Naive thymus-derived CD4-positive, alpha-beta T cell (primary cell): ENCODE measurements at regions not wholly inside any gene's neighbourhood (a gene's known extent, or its start where the extent isn't known, plus 50 kb on each side); places are given as distances from the start of the nearest gene placed in this dataset.

Source experiments
- ATAC-seq: fragments of 150-1000 bp; cut with Tn5 transposase; 2 replicates; pipeline ENCODE4 v1.10.0; 2021; ENCODE audit warnings: mild to moderate bottlenecking, moderate library complexity
- CTCF ChIA-PET: fragments of 350-600 bp; sonication (Branson Sonifier 250); formaldehyde crosslinking; loops from one replicate; lab custom pipeline; 2021; ENCODE audit warnings: antibody characterized with exemption; lab: Charles Lee
- POLR2A ChIA-PET: fragments of 350-600 bp; sonication (Branson Sonifier 250); formaldehyde crosslinking; loops from one replicate; lab custom pipeline; 2021; ENCODE audit warnings: antibody characterized with exemption, inconsistent platforms; lab: Charles Lee
- DNase-seq, 9 donors: peaks; one replicate each; pipeline versions ENCODE4 v3.0.0 to v3.0.0-alpha.2; 2020 to 2022; ENCODE audit warnings: mixed read lengths in 1 of 9
- H3K27ac ChIP-seq: one replicate; pipeline ENCODE4 v1.7.0; 2013; ENCODE audit warnings: mild to moderate bottlenecking, low read depth, low read length, moderate library complexity
- H3K27me3 ChIP-seq, 2 donors: one replicate each; pipeline ENCODE4 v1.7.0; 2013; ENCODE audit warnings: low read length in 2 of 2, mild to moderate bottlenecking in 2 of 2, moderate library complexity in 2 of 2; ENCODE audit not compliant: control insufficient read depth in 2 of 2, insufficient read depth in 2 of 2
- H3K36me3 ChIP-seq, 3 experiments: 1 replicate in 2 of 3; 2 replicates in 1 of 3; pipeline ENCODE4 v1.7.0; 2013; ENCODE audit warnings: low read length in 3 of 3, mild to moderate bottlenecking in 3 of 3, moderate library complexity in 1 of 3; ENCODE audit not compliant: insufficient read depth in 3 of 3, control insufficient read depth in 2 of 3
- H3K4me1 ChIP-seq, 2 donors: one replicate each; pipeline ENCODE4 v1.7.0; 2013; ENCODE audit warnings: low read length in 2 of 2, mild to moderate bottlenecking in 2 of 2, moderate library complexity in 1 of 2; ENCODE audit not compliant: control insufficient read depth in 2 of 2, insufficient read depth in 2 of 2
- H3K4me3 ChIP-seq: 2 replicates; pipeline ENCODE4 v1.7.0; 2013; ENCODE audit warnings: mild to moderate bottlenecking, low read length
- H3K9me3 ChIP-seq, 3 experiments: 1 replicate in 2 of 3; 2 replicates in 1 of 3; pipeline ENCODE4 v1.7.0; 2013; ENCODE audit warnings: low read length in 3 of 3; ENCODE audit not compliant: control insufficient read depth in 2 of 3
- H3K27ac Mint-ChIP-seq, 9 donors: one replicate each; pipeline ENCODE4 v1.8.0; 2020 to 2022; ENCODE audit warnings: mixed read lengths in 9 of 9, mild to moderate bottlenecking in 8 of 9, moderate library complexity in 5 of 9, inconsistent platforms in 2 of 9
- H3K27me3 Mint-ChIP-seq, 5 donors: one replicate each; pipeline ENCODE4 v1.8.0; 2021 to 2022; ENCODE audit warnings: mixed read lengths in 5 of 5, mild to moderate bottlenecking in 1 of 5
- H3K36me3 Mint-ChIP-seq, 5 donors: one replicate each; pipeline ENCODE4 v1.8.0; 2020 to 2022; ENCODE audit warnings: mixed read lengths in 5 of 5, mild to moderate bottlenecking in 3 of 5, inconsistent platforms in 1 of 5
- H3K4me1 Mint-ChIP-seq, 7 donors: one replicate each; pipeline ENCODE4 v1.8.0; 2020 to 2022; ENCODE audit warnings: mixed read lengths in 7 of 7, mild to moderate bottlenecking in 3 of 7, inconsistent platforms in 1 of 7
- H3K4me3 Mint-ChIP-seq, 10 donors: one replicate each; pipeline ENCODE4 v1.8.0; 2020 to 2022; ENCODE audit warnings: mild to moderate bottlenecking in 10 of 10, mixed read lengths in 10 of 10, moderate library complexity in 6 of 10, inconsistent platforms in 2 of 10
- H3K9me3 Mint-ChIP-seq, 11 donors: one replicate each; pipeline ENCODE4 v1.8.0; 2020 to 2022; ENCODE audit warnings: mixed read lengths in 11 of 11, mild to moderate bottlenecking in 4 of 11, inconsistent platforms in 1 of 11, moderate library complexity in 1 of 11
- intact Hi-C, 2 donors: fragments of 100-400 bp; cut with micrococcal nuclease; formaldehyde crosslinking; loops; one replicate each; pipeline ENCODE4 v1.15.1; 2023

DNA sequence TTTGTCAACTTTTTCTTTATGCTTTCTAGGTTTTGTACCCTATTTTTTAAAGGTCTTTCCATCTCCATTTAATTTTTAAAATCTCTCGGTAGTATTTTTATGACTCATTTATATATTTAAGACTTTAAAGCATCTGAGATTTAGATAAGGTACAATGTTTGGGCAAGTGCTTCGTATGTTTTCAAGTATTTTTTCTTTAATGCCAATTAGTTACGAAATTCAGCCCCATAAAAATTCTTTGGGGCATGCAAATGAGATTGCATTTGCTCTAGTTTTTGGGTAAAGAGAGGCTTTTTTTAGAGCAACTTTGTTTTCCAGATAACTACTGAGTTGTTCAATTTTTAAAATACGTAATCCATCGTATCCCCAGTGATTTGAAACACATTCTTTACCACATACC lies 65.3 kb upstream of the CRHR1 start:
- Histone ChIP-seq H3K4me1 (no peaks in the 10 kb centered on the region), H3K4me3 (no peak overlapping the region), H3K27me3 (no peaks in the 10 kb centered on the region), H3K27ac (no peak overlapping the region), H3K9me3 (no peaks in the 10 kb centered on the region), H3K36me3 (no peaks in the 10 kb centered on the region)
- ChIA-PET CTCF (no interaction called here), POLR2A (no interaction called here)
- Mint-ChIP-seq H3K27ac (no peak overlapping the region), H3K9me3 (peaks cover 0 to 4% (median under 1%) of the 10 kb centered on the region in 11 donors), H3K4me3 (no peak overlapping the region), H3K36me3 (peaks cover 0 to 4% (median 0%) of the 10 kb centered on the region in 5 donors), H3K4me1 (no peaks in the 10 kb centered on the region), H3K27me3 (peaks cover 28 to 51% (median 35%) of the 10 kb centered on the region in 5 donors)
- intact Hi-C loops: no loop called here
- no peak for DNase-seq
- ATAC-seq: no peak

DNA sequence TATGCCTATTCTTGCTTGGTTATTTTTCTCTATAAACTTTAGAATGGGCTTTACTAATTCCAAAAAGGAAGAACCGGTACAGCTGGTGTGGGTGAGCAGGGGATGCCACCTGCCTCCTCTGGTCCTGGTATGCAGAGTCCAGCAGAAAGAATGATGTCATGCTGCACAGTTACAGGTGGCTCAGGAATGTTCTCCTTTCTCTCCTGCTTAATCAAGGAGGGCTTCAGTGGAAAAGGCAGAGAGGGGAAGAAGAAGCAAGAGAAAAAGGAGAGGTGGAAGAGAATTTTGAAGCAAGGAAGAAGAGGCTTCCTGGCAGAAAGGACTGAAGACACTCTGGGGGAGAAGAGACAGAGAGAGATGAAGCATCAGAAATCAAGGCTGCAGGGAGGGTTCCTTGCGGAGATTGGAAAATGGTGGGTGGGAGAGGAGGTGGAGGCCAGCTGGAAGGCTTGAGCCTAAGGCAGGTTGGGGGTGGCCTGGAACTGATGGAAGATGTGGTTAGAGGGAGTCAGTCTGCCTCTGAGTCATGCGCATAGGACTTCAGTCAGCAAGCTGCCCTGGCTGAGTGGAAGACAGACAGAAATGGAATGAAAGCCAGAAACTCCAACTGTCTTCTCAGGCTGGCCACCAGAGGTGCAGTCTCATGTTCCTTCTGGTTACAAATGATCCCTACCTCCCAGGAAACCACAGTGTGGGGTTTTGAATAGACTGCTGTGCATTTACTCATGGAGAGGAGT lies 64.6 kb upstream of the CRHR1 start:
- Histone ChIP-seq H3K4me1 (no peaks in the 10 kb centered on the region), H3K27me3 (no peaks in the 10 kb centered on the region), H3K9me3 (no peaks in the 10 kb centered on the region), H3K36me3 (no peaks in the 10 kb centered on the region), H3K4me3 (no peak overlapping the region), H3K27ac (no peak overlapping the region)
- H3K36me3 Mint-ChIP-seq: peaks cover 0 to 8% (median 0%) of the 10 kb centered on the region in 5 donors
- no peak overlapping the region for H3K27ac Mint-ChIP-seq
- H3K27me3 Mint-ChIP-seq: peaks cover 29 to 54% (median 39%) of the 10 kb centered on the region in 5 donors
- H3K9me3 Mint-ChIP-seq: peaks cover 0 to 11% (median 5%) of the 10 kb centered on the region in 11 donors
- H3K4me3 Mint-ChIP-seq: no peak overlapping the region
- DNase-seq (no peak), ATAC-seq (no peak)
- intact Hi-C loops: loop anchor here in 1 of 2 donors (10.0 kb wide), 1 partner anchor 45 kb away; no protein-coding TSS in a partner anchor
- ChIA-PET CTCF (no interaction called here), POLR2A (no interaction called here)
- no peaks in the 10 kb centered on the region for H3K4me1 Mint-ChIP-seq

DNA sequence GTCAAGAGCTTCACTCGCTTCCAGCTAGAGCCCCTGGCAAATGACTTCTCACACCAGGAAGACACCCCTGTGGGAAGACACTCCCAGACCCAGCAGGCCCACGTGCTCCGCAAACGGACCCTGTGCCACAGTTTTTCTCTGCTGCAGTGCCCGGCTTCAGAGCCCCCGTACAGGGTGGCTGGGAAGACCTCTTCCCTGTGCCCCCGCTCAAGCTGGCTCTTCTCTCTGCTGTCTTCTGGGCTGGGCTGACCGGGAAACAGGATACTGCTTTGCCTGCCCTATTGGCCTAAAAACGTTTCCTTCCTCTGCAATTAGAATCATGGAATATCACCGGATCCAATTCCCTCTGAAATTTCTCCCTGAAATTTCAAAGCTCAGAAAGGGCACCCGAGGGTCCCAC lies 63.7 kb upstream of the CRHR1 start:
- no peak overlapping the region for H3K27ac ChIP-seq
- no peak for ATAC-seq
- H3K36me3 ChIP-seq: no peaks in the 10 kb centered on the region
- Mint-ChIP-seq H3K4me3 (peak overlapping the region in 1 of 10 donors; percentile 17), H3K27ac (no peak overlapping the region), H3K27me3 (peaks cover 33 to 55% (median 40%) of the 10 kb centered on the region in 5 donors), H3K36me3 (peaks cover 0 to 8% (median 0%) of the 10 kb centered on the region in 5 donors), H3K9me3 (peaks cover 0 to 20% (median 5%) of the 10 kb centered on the region in 11 donors), H3K4me1 (no peaks in the 10 kb centered on the region)
- DNase-seq: no peak
- CTCF ChIA-PET: no interaction called here
- POLR2A ChIA-PET: no interaction called here
- no peaks in the 10 kb centered on the region for H3K4me1 ChIP-seq
- intact Hi-C loops: loop anchor here in 1 of 2 donors (10.0 kb wide), 1 partner anchor 46 kb away; no protein-coding TSS in a partner anchor
- H3K9me3 ChIP-seq: no peaks in the 10 kb centered on the region
- no peak overlapping the region for H3K4me3 ChIP-seq
- no peaks in the 10 kb centered on the region for H3K27me3 ChIP-seq

DNA sequence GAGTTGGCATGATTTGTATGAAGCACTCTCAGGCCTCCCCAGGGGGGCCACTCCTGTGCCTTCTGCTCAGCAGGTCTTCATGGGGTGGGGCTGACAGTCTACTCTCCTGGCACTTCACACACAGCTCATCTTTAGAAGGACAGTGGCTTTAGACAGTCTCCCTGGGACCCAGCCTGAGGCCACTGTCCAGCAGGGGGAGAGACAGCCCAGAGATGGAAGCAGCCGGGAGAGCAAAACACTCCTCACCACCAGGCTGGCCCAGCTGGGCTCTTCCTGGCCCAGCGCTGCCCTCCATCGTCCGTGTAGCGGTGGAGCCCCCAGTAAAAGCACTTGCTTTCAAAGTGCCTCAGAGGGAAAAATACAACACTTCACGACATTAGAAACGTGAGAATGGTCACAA lies 62.0 kb upstream of the CRHR1 start:
- Mint-ChIP-seq H3K27me3 (peaks cover 37 to 53% (median 49%) of the 10 kb centered on the region in 5 donors), H3K4me1 (no peaks in the 10 kb centered on the region), H3K36me3 (peaks cover 0 to 9% (median 0%) of the 10 kb centered on the region in 5 donors), H3K27ac (no peak overlapping the region), H3K9me3 (peaks cover 0 to 26% (median 5%) of the 10 kb centered on the region in 11 donors), H3K4me3 (no peak overlapping the region)
- Histone ChIP-seq H3K4me3 (no peak overlapping the region), H3K27ac (no peak overlapping the region), H3K36me3 (no peaks in the 10 kb centered on the region), H3K27me3 (no peaks in the 10 kb centered on the region), H3K4me1 (no peaks in the 10 kb centered on the region), H3K9me3 (no peaks in the 10 kb centered on the region)
- intact Hi-C loops: loop anchor here in 1 of 2 donors (10.0 kb wide), 1 partner anchor 47 kb away; no protein-coding TSS in a partner anchor
- ATAC-seq (no peak), DNase-seq (no peak)
- ChIA-PET POLR2A (no interaction called here), CTCF (no interaction called here)

DNA sequence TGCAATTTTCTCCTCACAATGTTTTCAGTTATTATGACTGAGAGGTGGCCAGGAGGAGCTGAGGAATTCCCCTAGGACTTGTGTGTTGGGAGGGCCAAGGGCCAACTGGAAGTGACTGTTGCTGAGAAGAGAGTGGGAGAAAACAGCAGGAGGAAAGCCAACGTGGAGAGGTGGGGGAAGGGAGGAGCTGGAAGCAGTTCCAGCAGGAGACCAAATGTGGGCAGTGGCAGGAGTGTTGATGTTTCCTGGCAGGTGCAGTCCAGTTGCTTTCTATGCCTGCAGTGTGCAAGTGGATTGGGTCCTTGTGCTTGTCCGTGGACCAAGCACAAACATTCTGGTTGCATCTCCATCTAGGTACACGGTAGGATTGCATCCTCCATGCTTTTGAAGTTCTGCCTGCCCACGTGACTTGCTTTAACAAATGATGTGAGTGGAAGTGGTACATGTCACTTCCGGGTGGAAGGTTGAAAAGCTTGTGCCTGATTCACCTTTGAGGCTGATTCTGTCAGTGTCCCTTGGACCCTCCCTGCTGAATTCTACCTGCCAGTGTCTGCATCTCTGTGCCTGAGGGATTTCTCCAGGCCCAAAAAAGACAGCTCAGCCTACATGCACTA lies 54.7 kb upstream of the CRHR1 start:
- no peak for ATAC-seq
- Mint-ChIP-seq H3K36me3 (peaks cover 0 to 27% (median 13%) of the 10 kb centered on the region in 5 donors), H3K4me3 (no peak overlapping the region), H3K9me3 (peaks cover 9 to 47% (median 21%) of the 10 kb centered on the region in 11 donors), H3K27me3 (peaks cover 23 to 57% (median 46%) of the 10 kb centered on the region in 5 donors), H3K4me1 (no peaks in the 10 kb centered on the region), H3K27ac (no peak overlapping the region)
- DNase-seq: no peak
- intact Hi-C loops: loop anchor here in 1 of 2 donors (10.0 kb wide), 1 partner anchor 55 kb away; no protein-coding TSS in a partner anchor
- Histone ChIP-seq H3K27ac (no peak overlapping the region), H3K4me3 (no peak overlapping the region), H3K9me3 (peaks cover 0 to 18% (median 0%) of the 10 kb centered on the region in 3 experiments), H3K36me3 (no peaks in the 10 kb centered on the region), H3K27me3 (no peaks in the 10 kb centered on the region), H3K4me1 (no peaks in the 10 kb centered on the region)
- POLR2A ChIA-PET: no interaction called here
- CTCF ChIA-PET: interaction anchor here (0.7 kb wide), 1 partner anchor 76 kb away, joined by 3 read pairs; no protein-coding TSS in a partner anchor

DNA sequence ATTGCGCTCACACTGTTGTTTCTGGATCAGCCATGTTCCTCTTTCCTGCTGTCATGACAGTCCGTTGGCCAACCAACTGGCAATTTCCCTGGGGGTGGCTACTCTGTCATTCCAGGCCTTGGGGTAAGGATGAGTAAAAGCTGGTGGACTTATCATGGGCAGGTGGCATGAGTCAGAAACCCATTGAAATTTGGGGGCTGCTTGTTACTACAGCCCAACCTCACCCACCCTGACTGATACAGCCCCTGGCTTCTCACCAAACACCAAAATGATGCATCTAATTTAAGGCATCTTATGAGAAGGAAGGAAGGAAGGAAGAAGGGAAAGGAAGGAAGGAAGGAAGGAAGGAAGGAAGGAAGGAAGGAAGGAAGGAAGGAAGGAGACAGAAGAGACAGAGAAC lies 53.9 kb upstream of the CRHR1 start:
- H3K4me3 Mint-ChIP-seq: no peak overlapping the region
- intact Hi-C loops: no loop called here
- ChIA-PET POLR2A (no interaction called here), CTCF (no interaction called here)
- Histone ChIP-seq H3K27me3 (no peaks in the 10 kb centered on the region), H3K36me3 (no peaks in the 10 kb centered on the region), H3K27ac (no peak overlapping the region), H3K4me1 (no peaks in the 10 kb centered on the region), H3K4me3 (no peak overlapping the region), H3K9me3 (peaks cover 0 to 18% (median 0%) of the 10 kb centered on the region in 3 experiments)
- peaks cover 20 to 53% (median 45%) of the 10 kb centered on the region in 5 donors for H3K27me3 Mint-ChIP-seq
- H3K9me3 Mint-ChIP-seq: peaks cover 9 to 39% (median 20%) of the 10 kb centered on the region in 11 donors
- no peak for DNase-seq
- no peak for ATAC-seq
- H3K27ac Mint-ChIP-seq: no peak overlapping the region
- H3K36me3 Mint-ChIP-seq: peaks cover 0 to 23% (median 13%) of the 10 kb centered on the region in 5 donors
- no peaks in the 10 kb centered on the region for H3K4me1 Mint-ChIP-seq
